Loucy (cell line): ENCODE measurements at regions not wholly inside any gene's neighbourhood (a gene's known extent, or its start where the extent isn't known, plus 50 kb on each side); places are given as distances from the start of the nearest gene placed in this dataset.

Experiments used
- H2AFZ ChIP-seq: fragments of 200-600 bp; sonication (generic); 2 replicates; pipeline ENCODE4 v1.6.0; 2016; ENCODE audit warnings: antibody characterized with exemption, mild to moderate bottlenecking, low read length, moderate library complexity
- H3F3A ChIP-seq: fragments of 200-600 bp; 2 replicates; pipeline ENCODE4 v1.6.0; 2016; ENCODE audit warnings: antibody characterized with exemption, low read depth, mild to moderate bottlenecking
- H3K27me3 ChIP-seq: fragments of 200-600 bp; sonication (generic); 2 replicates; pipeline ENCODE4 v1.6.1; 2014; ENCODE audit warnings: low read length, mild to moderate bottlenecking; ENCODE audit not compliant: insufficient read depth, poor library complexity, severe bottlenecking
- H3K36me3 ChIP-seq: fragments of 200-600 bp; sonication (generic); 2 replicates; pipeline ENCODE4 v1.6.1; 2016; ENCODE audit warnings: low read length; ENCODE audit not compliant: insufficient read depth
- H3K4me1 ChIP-seq: fragments of 200-600 bp; sonication (generic); 2 replicates; pipeline ENCODE4 v1.5.1; 2014; ENCODE audit warnings: low read length, mild to moderate bottlenecking; ENCODE audit not compliant: insufficient read depth, poor library complexity, severe bottlenecking
- H3K4me2 ChIP-seq: fragments of 200-600 bp; sonication (generic); 2 replicates; pipeline ENCODE4 v1.6.0; 2014; ENCODE audit warnings: antibody characterized with exemption, low read length, low read depth, mild to moderate bottlenecking; ENCODE audit not compliant: poor library complexity, severe bottlenecking
- H3K4me3 ChIP-seq: fragments of 200-600 bp; sonication (generic); 2 replicates; pipeline ENCODE4 v1.5.1; 2014; ENCODE audit warnings: low read length, mild to moderate bottlenecking, mixed read lengths; ENCODE audit not compliant: poor library complexity, severe bottlenecking
- H3K79me2 ChIP-seq: fragments of 200-600 bp; sonication (generic); 2 replicates; pipeline ENCODE4 v1.6.1; 2014; ENCODE audit warnings: low read length; ENCODE audit not compliant: insufficient read depth
- H3K9ac ChIP-seq: fragments of 200-600 bp; sonication (generic); 2 replicates; pipeline ENCODE4 v1.6.0; 2014; ENCODE audit warnings: mild to moderate bottlenecking, low read depth, low read length, moderate library complexity; ENCODE audit not compliant: poor library complexity, severe bottlenecking
- H3K9me2 ChIP-seq: fragments of 200-600 bp; sonication (generic); replicated peaks from 2 replicates; pipeline ENCODE4 v1.6.1; 2016; ENCODE audit warnings: low read depth, low read length, mixed read lengths
- H3K9me3 ChIP-seq: fragments of 200-600 bp; sonication (generic); 2 replicates; pipeline ENCODE4 v1.6.1; 2014; ENCODE audit warnings: mild to moderate bottlenecking, antibody characterized with exemption, low read length, low read depth; ENCODE audit not compliant: insufficient read depth
- H4K20me1 ChIP-seq: fragments of 200-600 bp; sonication (generic); 2 replicates; pipeline ENCODE4 v1.6.0; 2014; ENCODE audit warnings: antibody characterized with exemption, low read length, mild to moderate bottlenecking; ENCODE audit not compliant: insufficient read depth, poor library complexity, severe bottlenecking
- CTCF ChIP-seq: fragments of 200-600 bp; sonication (generic); conservative IDR thresholded peaks from 2 replicates; pipeline ENCODE4 v1.5.1; 2014; ENCODE audit warnings: mild to moderate bottlenecking, antibody characterized with exemption, low read length
- EZH2phosphoT487 ChIP-seq: fragments of 200-600 bp; IDR thresholded peaks from 2 replicates; pipeline ENCODE4 v1.6.1; 2018; ENCODE audit warnings: antibody characterized with exemption, mild to moderate bottlenecking, moderate library complexity, borderline replicate concordance

- Histone ChIP-seq H3K4me2 (no peak overlapping the region), H3K9me2 (no peaks in the 10 kb centered on the region), H3K9ac (no peak overlapping the region), H3F3A (no peaks in the 10 kb centered on the region), H3K36me3 (no peaks in the 10 kb centered on the region), H3K4me1 (no peaks in the 10 kb centered on the region), H3K4me3 (no peak overlapping the region), H3K9me3 (no peaks in the 10 kb centered on the region), H3K27me3 (no peaks in the 10 kb centered on the region), H2AFZ (no peak overlapping the region), H4K20me1 (no peaks in the 10 kb centered on the region), H3K79me2 (no peaks in the 10 kb centered on the region)
- TF ChIP-seq CTCF (no peak), EZH2phosphoT487 (no peak)
These were observed 184.1 kb upstream of the IVNS1ABP start for GRCh38 chr1:185501099-185501498.

- no peak overlapping the region for H3K4me2 ChIP-seq
- peaks cover 2% of the 10 kb centered on the region for H3K4me1 ChIP-seq
- no peak overlapping the region for H3K9ac ChIP-seq
- H3K9me2 ChIP-seq, result no peaks in the 10 kb centered on the region
- no peak overlapping the region for H3K4me3 ChIP-seq
- no peak for TF ChIP-seq CTCF
- TF ChIP-seq EZH2phosphoT487, result no peak
- no peaks in the 10 kb centered on the region for H3K27me3 ChIP-seq
- no peak overlapping the region for H2AFZ ChIP-seq
- no peaks in the 10 kb centered on the region for H4K20me1 ChIP-seq
- H3K36me3 ChIP-seq, result no peaks in the 10 kb centered on the region
- no peaks in the 10 kb centered on the region for H3F3A ChIP-seq
- H3K9me3 ChIP-seq, result no peaks in the 10 kb centered on the region
- H3K79me2 ChIP-seq, result no peaks in the 10 kb centered on the region
These were observed 183.1 kb upstream of the IVNS1ABP start for GRCh38 chr1:185500001-185500626.

- Histone ChIP-seq H3K9me2 (no peaks in the 10 kb centered on the region), H3F3A (no peaks in the 10 kb centered on the region), H3K27me3 (no peaks in the 10 kb centered on the region), H3K36me3 (no peaks in the 10 kb centered on the region), H3K79me2 (no peaks in the 10 kb centered on the region), H3K9me3 (no peaks in the 10 kb centered on the region), H3K4me1 (peaks cover 6% of the 10 kb centered on the region), H2AFZ (no peak overlapping the region), H3K9ac (no peak overlapping the region), H3K4me3 (no peak overlapping the region), H4K20me1 (no peaks in the 10 kb centered on the region), H3K4me2 (no peak overlapping the region)
- TF ChIP-seq EZH2phosphoT487 (no peak), CTCF (no peak)
These were observed 181.2 kb upstream of the IVNS1ABP start for GRCh38 chr1:185498207-185498606.
